Thyroid gland (tissue), 4 donors: ENCODE measurements at regions not wholly inside any gene's neighbourhood (a gene's known extent, or its start where the extent isn't known, plus 50 kb on each side); places are given as distances from the start of the nearest gene placed in this dataset.

ENCODE experiments used
- POLR2A ChIP-seq, 2 donors: fragments of 450-650 bp; IDR thresholded peaks; one replicate each; pipeline ENCODE4 v1.6.1; 2017; ENCODE audit warnings: antibody characterized with exemption in 2 of 2, mild to moderate bottlenecking in 2 of 2, moderate library complexity in 1 of 2
- TF ChIP-seq, protein P1 (sequence below), 6 experiments: fragments of 200-600 bp in 3 of 6; fragments of 450-650 bp in 3 of 6; sonication (generic) in 3 of 6; IDR thresholded peaks; one replicate each; pipeline ENCODE4 v1.5.1; 2016 to 2019; ENCODE audit warnings: antibody characterized with exemption in 6 of 6, mild to moderate bottlenecking in 2 of 6, inconsistent platforms in 1 of 6, moderate library complexity in 1 of 6

DNA sequence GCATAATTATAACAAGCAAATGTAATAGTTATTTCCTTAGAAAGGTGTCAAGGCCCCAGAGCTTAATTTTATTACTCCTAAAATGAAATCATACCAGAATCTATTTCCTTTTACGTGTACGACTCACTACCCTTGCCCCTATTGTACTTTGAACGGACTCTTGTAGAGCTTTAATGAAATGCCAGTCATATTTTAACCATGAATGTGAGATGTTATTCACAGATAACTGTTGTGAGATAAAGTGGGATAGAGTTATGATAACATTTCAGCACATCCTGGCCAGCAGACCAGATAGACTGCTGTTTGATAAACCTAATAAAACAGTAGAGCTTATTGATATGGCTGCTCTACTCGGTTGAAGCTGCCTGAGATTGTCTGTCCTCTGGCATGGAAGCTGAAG, 500.8 kb upstream of the PBX1 start:
- TF ChIP-seq, protein P1, sequence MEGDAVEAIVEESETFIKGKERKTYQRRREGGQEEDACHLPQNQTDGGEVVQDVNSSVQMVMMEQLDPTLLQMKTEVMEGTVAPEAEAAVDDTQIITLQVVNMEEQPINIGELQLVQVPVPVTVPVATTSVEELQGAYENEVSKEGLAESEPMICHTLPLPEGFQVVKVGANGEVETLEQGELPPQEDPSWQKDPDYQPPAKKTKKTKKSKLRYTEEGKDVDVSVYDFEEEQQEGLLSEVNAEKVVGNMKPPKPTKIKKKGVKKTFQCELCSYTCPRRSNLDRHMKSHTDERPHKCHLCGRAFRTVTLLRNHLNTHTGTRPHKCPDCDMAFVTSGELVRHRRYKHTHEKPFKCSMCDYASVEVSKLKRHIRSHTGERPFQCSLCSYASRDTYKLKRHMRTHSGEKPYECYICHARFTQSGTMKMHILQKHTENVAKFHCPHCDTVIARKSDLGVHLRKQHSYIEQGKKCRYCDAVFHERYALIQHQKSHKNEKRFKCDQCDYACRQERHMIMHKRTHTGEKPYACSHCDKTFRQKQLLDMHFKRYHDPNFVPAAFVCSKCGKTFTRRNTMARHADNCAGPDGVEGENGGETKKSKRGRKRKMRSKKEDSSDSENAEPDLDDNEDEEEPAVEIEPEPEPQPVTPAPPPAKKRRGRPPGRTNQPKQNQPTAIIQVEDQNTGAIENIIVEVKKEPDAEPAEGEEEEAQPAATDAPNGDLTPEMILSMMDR (IDR thresholded peaks at IDR 0.05), result no peak
- no peak for TF ChIP-seq POLR2A (IDR thresholded peaks at IDR 0.05)
